ENCODE measurements at regions not wholly inside any gene's neighbourhood (a gene's known extent, or its start where the extent isn't known, plus 50 kb on each side); places are given as distances from the start of the nearest gene placed in this dataset.

- TF ChIP-seq CTCF (IDR thresholded peaks at IDR 0.05; ENCODE audit: extremely low read depth in 1 of 2, insufficient read depth in 1 of 2, low read depth in 1 of 2, low read length in 2 of 2) (no peak), MYC (IDR thresholded peaks at IDR 0.05; ENCODE audit: low read depth, low read length) (no peak), JUN (IDR thresholded peaks at IDR 0.05; ENCODE audit: borderline replicate concordance, insufficient read depth, insufficient read length, low read depth) (no peak), EZH2 (IDR thresholded peaks at IDR 0.05; ENCODE audit: borderline replicate concordance, low read depth, low read length, severe bottlenecking) (no peak), POLR2A (IDR thresholded peaks at IDR 0.05; ENCODE audit: low read depth, low read length) (no peak)
- TF ChIP-seq, protein P1, sequence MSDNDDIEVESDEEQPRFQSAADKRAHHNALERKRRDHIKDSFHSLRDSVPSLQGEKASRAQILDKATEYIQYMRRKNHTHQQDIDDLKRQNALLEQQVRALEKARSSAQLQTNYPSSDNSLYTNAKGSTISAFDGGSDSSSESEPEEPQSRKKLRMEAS (IDR thresholded peaks at IDR 0.05; ENCODE audit: insufficient read depth, insufficient read length) = no peak
These were observed 110.2 kb downstream of the CRYAA start for GRCh38 chr21:43278766-43279577.
